Peyer's patch (tissue), 4 donors: ENCODE measurements at regions not wholly inside any gene's neighbourhood (a gene's known extent, or its start where the extent isn't known, plus 50 kb on each side); places are given as distances from the start of the nearest gene placed in this dataset.
"Not testable (repeated sequence)": the region's sequence is repeated elsewhere in the genome, so short reads cannot be mapped to it uniquely, and the experiment has no call there.

Experiments used
- POLR2A ChIP-seq, 2 donors: fragments of 450-650 bp; IDR thresholded peaks; one replicate each; pipeline ENCODE4 v1.5.1; 2017; ENCODE audit warnings: antibody characterized with exemption in 2 of 2, mild to moderate bottlenecking in 2 of 2, moderate library complexity in 2 of 2
- TF ChIP-seq, protein P1 (sequence below), 6 experiments: fragments of 450-650 bp in 4 of 6; fragments of 200-600 bp in 2 of 6; sonication (generic) in 1 of 6; IDR thresholded peaks; one replicate each; pipeline ENCODE4 v1.5.1; 2017 to 2019; ENCODE audit warnings: antibody characterized with exemption in 6 of 6, mild to moderate bottlenecking in 3 of 6, moderate library complexity in 1 of 6

DNA sequence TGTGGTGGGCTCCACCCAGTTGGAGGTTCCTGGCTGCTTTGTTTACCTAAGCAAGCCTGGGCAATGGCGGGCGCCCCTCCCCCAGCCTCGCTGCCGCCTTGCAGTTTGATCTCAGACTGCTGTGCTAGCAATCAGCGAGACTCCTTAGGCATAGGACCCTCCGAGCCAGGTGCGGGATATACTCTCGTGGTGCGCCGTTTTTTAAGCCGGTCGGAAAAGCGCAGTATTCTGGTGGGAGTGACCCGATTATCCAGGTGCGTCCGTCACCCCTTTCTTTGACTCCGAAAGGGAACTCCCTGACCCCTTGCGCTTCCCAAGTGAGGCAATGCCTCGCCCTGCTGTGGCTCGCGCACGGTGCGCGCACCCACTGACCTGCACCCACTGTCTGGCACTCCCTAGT is 1719.9 kb downstream of the BRINP3 start:
- TF ChIP-seq POLR2A (IDR thresholded peaks at IDR 0.05): not testable (repeated sequence)
- TF ChIP-seq, protein P1, sequence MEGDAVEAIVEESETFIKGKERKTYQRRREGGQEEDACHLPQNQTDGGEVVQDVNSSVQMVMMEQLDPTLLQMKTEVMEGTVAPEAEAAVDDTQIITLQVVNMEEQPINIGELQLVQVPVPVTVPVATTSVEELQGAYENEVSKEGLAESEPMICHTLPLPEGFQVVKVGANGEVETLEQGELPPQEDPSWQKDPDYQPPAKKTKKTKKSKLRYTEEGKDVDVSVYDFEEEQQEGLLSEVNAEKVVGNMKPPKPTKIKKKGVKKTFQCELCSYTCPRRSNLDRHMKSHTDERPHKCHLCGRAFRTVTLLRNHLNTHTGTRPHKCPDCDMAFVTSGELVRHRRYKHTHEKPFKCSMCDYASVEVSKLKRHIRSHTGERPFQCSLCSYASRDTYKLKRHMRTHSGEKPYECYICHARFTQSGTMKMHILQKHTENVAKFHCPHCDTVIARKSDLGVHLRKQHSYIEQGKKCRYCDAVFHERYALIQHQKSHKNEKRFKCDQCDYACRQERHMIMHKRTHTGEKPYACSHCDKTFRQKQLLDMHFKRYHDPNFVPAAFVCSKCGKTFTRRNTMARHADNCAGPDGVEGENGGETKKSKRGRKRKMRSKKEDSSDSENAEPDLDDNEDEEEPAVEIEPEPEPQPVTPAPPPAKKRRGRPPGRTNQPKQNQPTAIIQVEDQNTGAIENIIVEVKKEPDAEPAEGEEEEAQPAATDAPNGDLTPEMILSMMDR (IDR thresholded peaks at IDR 0.05): not testable (repeated sequence)
